ENCODE measurements at regions not wholly inside any gene's neighbourhood (a gene's known extent, or its start where the extent isn't known, plus 50 kb on each side); places are given as distances from the start of the nearest gene placed in this dataset.
A peak's percentile ranks its signal among the peaks of the same experiment; 100 is the strongest.

DNA sequence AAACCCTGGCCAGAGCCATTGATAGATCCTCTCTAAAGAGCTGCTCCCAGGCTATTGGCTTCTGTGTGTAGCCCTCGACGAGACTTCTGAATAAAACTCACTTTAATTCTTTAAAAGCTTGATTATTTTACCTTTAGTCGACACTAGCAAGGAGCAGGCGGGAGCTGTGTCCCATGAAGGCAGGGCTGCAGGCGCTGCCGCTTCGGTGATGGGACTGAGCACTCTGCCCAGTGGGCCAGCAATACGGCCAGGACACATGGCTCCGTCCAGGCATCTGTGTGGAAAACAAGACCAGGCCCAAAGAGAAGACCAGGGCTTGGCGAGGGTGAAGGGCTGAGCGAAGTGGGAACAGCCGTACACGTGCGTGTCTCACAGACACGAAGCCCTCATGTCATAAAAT is 365.9 kb downstream of the GADD45G start:
- no peak overlapping the region for H4K8ac ChIP-seq (ENCODE audit: low read depth, low read length)
- H3K14ac ChIP-seq (ENCODE audit: low read length): no peak overlapping the region
- H3K4ac ChIP-seq (ENCODE audit: low read depth, low read length): no peak overlapping the region
- no peak overlapping the region for H3K23ac ChIP-seq (ENCODE audit: low read length)
- H3K9me3 ChIP-seq (ENCODE audit: insufficient read depth, low read depth, low read length): peaks cover 2% of the 10 kb centered on the region
- no peak overlapping the region for H3K18ac ChIP-seq (ENCODE audit: low read length)
- H2BK5ac ChIP-seq (ENCODE audit: low read depth, low read length, poor library complexity): no peak overlapping the region
- H3K79me2 ChIP-seq (ENCODE audit: control insufficient read depth, insufficient read depth, low read length, poor library complexity): no peaks in the 10 kb centered on the region
- no peak overlapping the region for H4K12ac ChIP-seq (ENCODE audit: low read depth, low read length)
- H2BK12ac ChIP-seq (ENCODE audit: low read length): no peak overlapping the region
- H3K36me3 ChIP-seq (ENCODE audit: control insufficient read depth in 1 of 2, insufficient read depth in 2 of 2, low read length in 2 of 2): no peaks in the 10 kb centered on the region
- no peaks in the 10 kb centered on the region for H3K79me1 ChIP-seq (ENCODE audit: low read length)
- H2AK5ac ChIP-seq (ENCODE audit: low read length): no peak overlapping the region
- DNase-seq: no peak
- H3K4me3 ChIP-seq (ENCODE audit: low read depth, low read length): no peak overlapping the region
- H2BK120ac ChIP-seq (ENCODE audit: insufficient read depth, low read length, poor library complexity): no peak overlapping the region
- H2AFZ ChIP-seq (ENCODE audit: insufficient read depth, low read length, poor library complexity): no peak overlapping the region
- no peak overlapping the region for H4K91ac ChIP-seq (ENCODE audit: low read depth, low read length)
- H3K27me3 ChIP-seq (ENCODE audit: insufficient read depth, low read length): no peaks in the 10 kb centered on the region
- no peak overlapping the region for H3K9ac ChIP-seq (ENCODE audit: low read length)
- no peaks in the 10 kb centered on the region for H3K4me1 ChIP-seq (ENCODE audit: control insufficient read depth in 1 of 2, insufficient read depth in 2 of 2, low read length in 2 of 2)
- no peak overlapping the region for H3K27ac ChIP-seq (ENCODE audit: low read depth, low read length)
- H3K4me2 ChIP-seq (ENCODE audit: low read length): no peak overlapping the region
- no CpG with 5 or more reads among the region's 15 CpGs for WGBS (ENCODE audit: extremely low coverage, insufficient coverage, insufficient read length)

DNA sequence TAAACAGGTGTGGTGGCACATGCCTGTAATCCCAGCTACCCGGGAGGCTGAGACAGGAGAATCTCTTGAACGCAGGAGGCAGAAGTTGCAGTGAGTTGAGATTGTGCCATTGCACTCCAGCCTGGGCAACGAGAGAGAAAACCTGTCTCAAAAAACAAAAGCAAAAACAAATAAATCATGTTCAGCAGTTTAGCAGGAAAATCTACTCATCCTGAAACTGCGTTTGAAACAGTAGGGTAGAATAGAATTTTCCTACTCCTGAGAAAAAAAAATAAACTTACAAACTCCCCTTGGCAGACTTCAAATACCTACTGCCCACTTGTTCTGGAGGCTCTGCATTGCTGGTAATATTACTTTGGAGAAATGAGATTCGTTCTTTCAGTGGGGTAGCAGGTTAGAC is 367.7 kb downstream of the GADD45G start:
- Histone ChIP-seq H3K4me2 (ENCODE audit: low read length) (no peak overlapping the region), H3K4me3 (ENCODE audit: low read depth, low read length) (no peak overlapping the region), H2BK12ac (ENCODE audit: low read length) (no peak overlapping the region), H3K27ac (ENCODE audit: low read depth, low read length) (no peak overlapping the region), H3K9me3 (ENCODE audit: insufficient read depth, low read depth, low read length) (peaks cover under 1% of the 10 kb centered on the region), H2BK5ac (ENCODE audit: low read depth, low read length, poor library complexity) (no peak overlapping the region), H4K12ac (ENCODE audit: low read depth, low read length) (no peak overlapping the region), H3K4me1 (ENCODE audit: control insufficient read depth in 1 of 2, insufficient read depth in 2 of 2, low read length in 2 of 2) (no peaks in the 10 kb centered on the region), H3K9ac (ENCODE audit: low read length) (no peak overlapping the region), H3K23ac (ENCODE audit: low read length) (no peak overlapping the region), H2BK120ac (ENCODE audit: insufficient read depth, low read length, poor library complexity) (no peak overlapping the region), H3K79me2 (ENCODE audit: control insufficient read depth, insufficient read depth, low read length, poor library complexity) (no peaks in the 10 kb centered on the region), H3K36me3 (ENCODE audit: control insufficient read depth in 1 of 2, insufficient read depth in 2 of 2, low read length in 2 of 2) (no peaks in the 10 kb centered on the region), H4K8ac (ENCODE audit: low read depth, low read length) (no peak overlapping the region), H3K18ac (ENCODE audit: low read length) (no peak overlapping the region), H3K4ac (ENCODE audit: low read depth, low read length) (no peak overlapping the region), H2AFZ (ENCODE audit: insufficient read depth, low read length, poor library complexity) (no peak overlapping the region), H3K27me3 (ENCODE audit: insufficient read depth, low read length) (no peaks in the 10 kb centered on the region), H4K91ac (ENCODE audit: low read depth, low read length) (no peak overlapping the region), H3K14ac (ENCODE audit: low read length) (no peak overlapping the region), H3K79me1 (ENCODE audit: low read length) (no peaks in the 10 kb centered on the region), H2AK5ac (ENCODE audit: low read length) (no peak overlapping the region)
- no peak for DNase-seq
- no CpG with 5 or more reads among the region's 5 CpGs for WGBS (ENCODE audit: extremely low coverage, insufficient coverage, insufficient read length)

DNA sequence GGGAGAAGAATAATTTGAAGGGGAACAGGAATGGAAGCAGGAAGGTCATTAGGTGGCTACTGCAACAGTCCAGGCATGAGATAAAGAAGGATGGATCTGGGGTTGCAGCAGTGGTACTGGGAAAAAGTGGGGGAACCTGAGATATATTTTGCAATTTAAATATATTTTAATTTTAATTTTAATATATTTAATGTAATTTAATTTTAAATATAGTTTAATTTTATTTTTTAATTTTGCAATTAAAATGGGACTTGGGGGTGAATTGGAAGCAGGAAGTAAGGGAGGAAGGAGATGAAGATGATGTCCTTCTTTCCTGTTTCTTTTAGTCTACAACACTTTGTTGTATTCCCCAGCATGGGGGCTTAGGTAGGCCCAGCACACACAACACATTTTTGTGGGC is 369.8 kb downstream of the GADD45G start:
- H3K9me3 ChIP-seq (ENCODE audit: insufficient read depth, low read depth, low read length): no peaks in the 10 kb centered on the region
- no peaks in the 10 kb centered on the region for H3K79me1 ChIP-seq (ENCODE audit: low read length)
- DNase-seq: no peak
- no peak overlapping the region for H2BK120ac ChIP-seq (ENCODE audit: insufficient read depth, low read length, poor library complexity)
- H3K4me2 ChIP-seq (ENCODE audit: low read length): no peak overlapping the region
- no peak overlapping the region for H3K27ac ChIP-seq (ENCODE audit: low read depth, low read length)
- no peak overlapping the region for H2AK5ac ChIP-seq (ENCODE audit: low read length)
- H4K8ac ChIP-seq (ENCODE audit: low read depth, low read length): no peak overlapping the region
- peak overlapping the region; percentile 13 for H3K9ac ChIP-seq (ENCODE audit: low read length)
- H4K91ac ChIP-seq (ENCODE audit: low read depth, low read length): no peak overlapping the region
- H3K27me3 ChIP-seq (ENCODE audit: insufficient read depth, low read length): no peaks in the 10 kb centered on the region
- H3K36me3 ChIP-seq (ENCODE audit: control insufficient read depth in 1 of 2, insufficient read depth in 2 of 2, low read length in 2 of 2): no peaks in the 10 kb centered on the region
- H3K4me1 ChIP-seq (ENCODE audit: control insufficient read depth in 1 of 2, insufficient read depth in 2 of 2, low read length in 2 of 2): no peaks in the 10 kb centered on the region
- H2BK12ac ChIP-seq (ENCODE audit: low read length): no peak overlapping the region
- no peak overlapping the region for H2BK5ac ChIP-seq (ENCODE audit: low read depth, low read length, poor library complexity)
- H4K12ac ChIP-seq (ENCODE audit: low read depth, low read length): no peak overlapping the region
- no peak overlapping the region for H3K4ac ChIP-seq (ENCODE audit: low read depth, low read length)
- no peak overlapping the region for H3K4me3 ChIP-seq (ENCODE audit: low read depth, low read length)
- no peak overlapping the region for H3K23ac ChIP-seq (ENCODE audit: low read length)
- H3K18ac ChIP-seq (ENCODE audit: low read length): no peak overlapping the region
- H3K79me2 ChIP-seq (ENCODE audit: control insufficient read depth, insufficient read depth, low read length, poor library complexity): no peaks in the 10 kb centered on the region
- no peak overlapping the region for H3K14ac ChIP-seq (ENCODE audit: low read length)
- H2AFZ ChIP-seq (ENCODE audit: insufficient read depth, low read length, poor library complexity): no peak overlapping the region

DNA sequence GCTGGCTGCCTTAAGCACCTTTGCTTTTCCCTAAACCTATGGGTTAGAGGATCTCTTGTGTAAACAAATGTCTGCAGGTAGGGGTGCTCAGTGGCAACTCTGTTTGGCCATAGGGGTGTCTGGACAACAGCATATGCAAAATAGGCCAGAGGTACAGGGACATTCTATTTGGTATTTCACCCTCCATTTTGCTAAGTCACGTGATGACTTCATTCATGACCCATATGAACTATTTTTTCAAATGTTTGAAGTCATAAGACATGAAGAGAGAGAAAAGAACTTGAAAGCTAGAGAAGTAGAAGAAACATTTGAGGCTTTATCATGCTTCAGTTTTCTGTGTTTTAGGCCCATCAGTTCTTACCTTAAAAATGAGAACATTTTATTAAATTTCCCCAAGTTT is 370.2 kb downstream of the GADD45G start:
- Histone ChIP-seq H3K9ac (ENCODE audit: low read length) (peak overlapping the region; percentile 13), H3K36me3 (ENCODE audit: control insufficient read depth in 1 of 2, insufficient read depth in 2 of 2, low read length in 2 of 2) (no peaks in the 10 kb centered on the region), H3K18ac (ENCODE audit: low read length) (no peak overlapping the region), H3K79me1 (ENCODE audit: low read length) (no peaks in the 10 kb centered on the region), H2BK120ac (ENCODE audit: insufficient read depth, low read length, poor library complexity) (no peak overlapping the region), H4K91ac (ENCODE audit: low read depth, low read length) (no peak overlapping the region), H3K23ac (ENCODE audit: low read length) (no peak overlapping the region), H3K4ac (ENCODE audit: low read depth, low read length) (no peak overlapping the region), H2BK5ac (ENCODE audit: low read depth, low read length, poor library complexity) (no peak overlapping the region), H3K14ac (ENCODE audit: low read length) (no peak overlapping the region), H4K8ac (ENCODE audit: low read depth, low read length) (no peak overlapping the region), H3K4me1 (ENCODE audit: control insufficient read depth in 1 of 2, insufficient read depth in 2 of 2, low read length in 2 of 2) (no peaks in the 10 kb centered on the region), H3K27me3 (ENCODE audit: insufficient read depth, low read length) (no peaks in the 10 kb centered on the region), H3K27ac (ENCODE audit: low read depth, low read length) (no peak overlapping the region), H2BK12ac (ENCODE audit: low read length) (no peak overlapping the region), H3K4me3 (ENCODE audit: low read depth, low read length) (no peak overlapping the region), H2AFZ (ENCODE audit: insufficient read depth, low read length, poor library complexity) (no peak overlapping the region), H3K4me2 (ENCODE audit: low read length) (no peak overlapping the region), H3K79me2 (ENCODE audit: control insufficient read depth, insufficient read depth, low read length, poor library complexity) (no peaks in the 10 kb centered on the region), H3K9me3 (ENCODE audit: insufficient read depth, low read depth, low read length) (no peaks in the 10 kb centered on the region), H2AK5ac (ENCODE audit: low read length) (no peak overlapping the region), H4K12ac (ENCODE audit: low read depth, low read length) (no peak overlapping the region)
- no peak for DNase-seq
- WGBS (ENCODE audit: extremely low coverage, insufficient coverage, insufficient read length): no CpG with 5 or more reads among the region's 1 CpG

DNA sequence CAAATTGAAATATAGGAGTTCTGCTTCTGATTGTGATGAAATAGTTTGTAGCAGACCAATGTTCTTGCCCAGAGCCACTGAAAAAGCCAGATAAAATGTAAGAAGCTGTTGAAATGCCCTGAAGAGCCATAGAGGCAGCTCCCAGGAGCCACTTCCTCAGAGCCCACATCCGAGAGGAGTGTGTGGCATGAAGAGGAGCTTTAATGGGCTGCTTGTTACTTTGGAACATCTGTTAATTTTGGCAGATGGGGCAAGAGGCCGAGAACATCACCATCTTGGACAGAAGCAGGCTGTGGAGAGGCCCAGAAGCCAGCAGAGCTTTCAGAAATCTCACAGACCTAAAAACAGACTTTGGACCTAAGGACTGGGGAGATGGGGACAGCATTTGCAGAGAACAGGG is 370.8 kb downstream of the GADD45G start:
- Histone ChIP-seq H2BK12ac (ENCODE audit: low read length) (no peak overlapping the region), H2AK5ac (ENCODE audit: low read length) (no peak overlapping the region), H3K18ac (ENCODE audit: low read length) (no peak overlapping the region), H3K14ac (ENCODE audit: low read length) (no peak overlapping the region), H3K23ac (ENCODE audit: low read length) (no peak overlapping the region), H3K27me3 (ENCODE audit: insufficient read depth, low read length) (no peaks in the 10 kb centered on the region), H3K4ac (ENCODE audit: low read depth, low read length) (no peak overlapping the region), H2BK5ac (ENCODE audit: low read depth, low read length, poor library complexity) (no peak overlapping the region), H3K4me3 (ENCODE audit: low read depth, low read length) (no peak overlapping the region), H3K79me2 (ENCODE audit: control insufficient read depth, insufficient read depth, low read length, poor library complexity) (no peaks in the 10 kb centered on the region), H4K91ac (ENCODE audit: low read depth, low read length) (no peak overlapping the region), H3K79me1 (ENCODE audit: low read length) (no peaks in the 10 kb centered on the region), H4K12ac (ENCODE audit: low read depth, low read length) (no peak overlapping the region), H3K27ac (ENCODE audit: low read depth, low read length) (no peak overlapping the region), H3K9ac (ENCODE audit: low read length) (no peak overlapping the region), H3K4me2 (ENCODE audit: low read length) (no peak overlapping the region), H3K36me3 (ENCODE audit: control insufficient read depth in 1 of 2, insufficient read depth in 2 of 2, low read length in 2 of 2) (no peaks in the 10 kb centered on the region), H2AFZ (ENCODE audit: insufficient read depth, low read length, poor library complexity) (no peak overlapping the region), H2BK120ac (ENCODE audit: insufficient read depth, low read length, poor library complexity) (no peak overlapping the region), H4K8ac (ENCODE audit: low read depth, low read length) (no peak overlapping the region), H3K4me1 (ENCODE audit: control insufficient read depth in 1 of 2, insufficient read depth in 2 of 2, low read length in 2 of 2) (no peaks in the 10 kb centered on the region), H3K9me3 (ENCODE audit: insufficient read depth, low read depth, low read length) (no peaks in the 10 kb centered on the region)
- DNase-seq: no peak
- no CpG with 5 or more reads among the region's 2 CpGs for WGBS (ENCODE audit: extremely low coverage, insufficient coverage, insufficient read length)
